GM23338 (cell line): ENCODE measurements at regions not wholly inside any gene's neighbourhood (a gene's known extent, or its start where the extent isn't known, plus 50 kb on each side); places are given as distances from the start of the nearest gene placed in this dataset.

ENCODE experiments used
- ATAC-seq: fragments of 200-7000 bp; cut with Tn5 transposase; 3 replicates; pipeline ENCODE4 v1.9.1; 2020
- DNase-seq: peaks from one replicate; pipeline ENCODE4 v3.0.0-alpha.2; 2015; ENCODE audit warnings: low spot score
- H2AFZ ChIP-seq: fragments of 200-600 bp; sonication (generic); 2 replicates; pipeline ENCODE4 v1.8.0; 2016; ENCODE audit warnings: antibody characterized with exemption, mild to moderate bottlenecking, moderate library complexity
- H3F3A ChIP-seq: fragments of 200-600 bp; sonication (generic); replicated peaks from 2 replicates; pipeline ENCODE4 v1.8.0; 2017; ENCODE audit warnings: antibody characterized with exemption, mixed run types, low read depth
- H3K27ac ChIP-seq: fragments of 200-600 bp; sonication (generic); 2 replicates; pipeline ENCODE4 v1.6.1; 2016; ENCODE audit warnings: low read depth
- H3K27me3 ChIP-seq: fragments of 200-600 bp; sonication (generic); 2 replicates; pipeline ENCODE4 v1.8.0; 2016; ENCODE audit warnings: mild to moderate bottlenecking, mixed run types, moderate library complexity; ENCODE audit not compliant: insufficient read depth
- H3K36me3 ChIP-seq: fragments of 200-600 bp; sonication (generic); 2 replicates; pipeline ENCODE4 v1.8.0; 2016; ENCODE audit warnings: mild to moderate bottlenecking; ENCODE audit not compliant: insufficient read depth
- H3K4me1 ChIP-seq: fragments of 200-600 bp; sonication (generic); 2 replicates; pipeline ENCODE4 v1.8.0; 2016; ENCODE audit warnings: mild to moderate bottlenecking, moderate library complexity; ENCODE audit not compliant: insufficient read depth
- H3K4me2 ChIP-seq: fragments of 200-600 bp; sonication (generic); 2 replicates; pipeline ENCODE4 v1.7.1; 2017; ENCODE audit warnings: mixed run types
- H3K4me3 ChIP-seq: fragments of 200-600 bp; sonication (generic); 2 replicates; pipeline ENCODE4 v1.6.1; 2016; ENCODE audit warnings: mixed run types
- H3K79me2 ChIP-seq: fragments of 200-600 bp; sonication (generic); replicated peaks from 2 replicates; pipeline ENCODE4 v1.8.0; 2017; ENCODE audit warnings: mild to moderate bottlenecking; ENCODE audit not compliant: insufficient read depth
- H3K9me2 ChIP-seq: fragments of 200-600 bp; sonication (generic); 2 replicates; pipeline ENCODE4 v1.8.0; 2017; ENCODE audit not compliant: insufficient read depth
- H4K20me1 ChIP-seq: fragments of 200-600 bp; sonication (generic); replicated peaks from 2 replicates; pipeline ENCODE4 v1.8.0; 2017; ENCODE audit warnings: mild to moderate bottlenecking; ENCODE audit not compliant: insufficient read depth
- H3K27ac Mint-ChIP-seq: 2 replicates; pipeline ENCODE4 v1.8.0; 2020; ENCODE audit warnings: inconsistent platforms, mild to moderate bottlenecking, moderate library complexity, mixed read lengths
- H3K27me3 Mint-ChIP-seq: 3 replicates; pipeline ENCODE4 v1.8.0; 2022; ENCODE audit warnings: low read depth, mild to moderate bottlenecking, moderate library complexity, mixed read lengths, inconsistent platforms; ENCODE audit not compliant: insufficient read depth, poor library complexity
- H3K36me3 Mint-ChIP-seq: 3 replicates; pipeline ENCODE4 v1.8.0; 2021; ENCODE audit warnings: low read depth, mild to moderate bottlenecking, inconsistent platforms, moderate library complexity, mixed read lengths
- H3K4me1 Mint-ChIP-seq: 3 replicates; pipeline ENCODE4 v1.8.0; 2020; ENCODE audit warnings: mild to moderate bottlenecking, inconsistent platforms, mixed read lengths
- H3K4me3 Mint-ChIP-seq: 3 replicates; pipeline ENCODE4 v1.8.0; 2021; ENCODE audit warnings: moderate library complexity, mild to moderate bottlenecking, inconsistent platforms, mixed read lengths
- H3K9me3 Mint-ChIP-seq: 3 replicates; pipeline ENCODE4 v1.8.0; 2020; ENCODE audit warnings: moderate library complexity, mild to moderate bottlenecking, inconsistent platforms, mixed read lengths
- CREB1 ChIP-seq: fragments of 250-450 bp; sonication (Bioruptor Pico); IDR thresholded peaks from 2 replicates; pipeline ENCODE4 v1.5.0; 2020; ENCODE audit warnings: low read depth, mild to moderate bottlenecking, moderate library complexity
- EZH2phosphoT487 ChIP-seq: fragments of 200-600 bp; sonication (generic); IDR thresholded peaks from one replicate; pipeline ENCODE4 v1.8.1; 2018; ENCODE audit warnings: antibody characterized with exemption; ENCODE audit not compliant: unreplicated experiment
- JUNB ChIP-seq: IDR thresholded peaks from one replicate; pipeline ENCODE4 v1.6.1; 2016; ENCODE audit warnings: antibody characterized with exemption; ENCODE audit not compliant: unreplicated experiment
- NANOG ChIP-seq: IDR thresholded peaks from 2 replicates; pipeline ENCODE4 v1.6.1; 2016; ENCODE audit warnings: antibody characterized with exemption, borderline replicate concordance
- POLR2AphosphoS5 ChIP-seq: IDR thresholded peaks from 2 replicates; pipeline ENCODE4 v1.6.1; 2016; ENCODE audit warnings: antibody characterized with exemption, low read depth
- STAT1 ChIP-seq: IDR thresholded peaks from one replicate; pipeline ENCODE4 v1.6.1; 2016; ENCODE audit warnings: antibody characterized with exemption; ENCODE audit not compliant: unreplicated experiment
- ZNF114 ChIP-seq: fragments of 250-450 bp; sonication (Bioruptor Pico); IDR thresholded peaks from 2 replicates; pipeline ENCODE4 v1.5.0; 2020; ENCODE audit warnings: mild to moderate bottlenecking, moderate library complexity
- TF ChIP-seq, protein P1 (sequence below): IDR thresholded peaks from 2 replicates; pipeline ENCODE4 v1.6.1; 2016; ENCODE audit warnings: antibody characterized with exemption
- TF ChIP-seq, protein P2 (sequence below), 2 experiments: fragments of 200-600 bp in 1 of 2; sonication (generic) in 1 of 2; conservative IDR thresholded peaks; 2 replicates each; pipeline versions ENCODE4 v1.5.1 to v1.6.1; 2016 to 2017; ENCODE audit warnings: antibody characterized with exemption in 2 of 2, low read depth in 2 of 2, mild to moderate bottlenecking in 2 of 2, moderate library complexity in 1 of 2

DNA sequence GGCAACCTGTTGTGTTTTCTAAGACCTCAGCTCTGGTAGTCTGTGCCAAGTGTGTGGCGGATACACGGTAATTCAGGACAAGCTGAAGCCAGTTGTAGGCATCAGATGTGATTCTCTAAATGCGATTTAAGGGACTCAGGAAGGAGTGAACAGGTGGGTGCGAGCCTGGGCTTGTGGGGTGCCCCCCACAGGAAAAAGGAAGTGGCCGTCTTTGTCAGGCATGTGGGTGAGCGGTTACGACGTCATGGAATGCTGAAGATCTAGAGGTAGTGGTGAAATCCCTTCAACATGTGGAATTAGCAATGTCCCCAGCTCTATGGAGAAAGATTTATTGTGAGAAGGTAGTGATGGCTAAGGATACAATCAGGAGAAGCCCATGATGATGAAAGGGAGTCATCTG lies 95.1 kb upstream of the EXOC2 start (continued):
- TF ChIP-seq NANOG (no peak), ZNF114 (CRISPR knock-in tag) (no peak), POLR2AphosphoS5 (no peak), EZH2phosphoT487 (no peak), STAT1 (no peak), CREB1 (CRISPR knock-in tag) (no peak), JUNB (no peak)
- TF ChIP-seq, protein P1, sequence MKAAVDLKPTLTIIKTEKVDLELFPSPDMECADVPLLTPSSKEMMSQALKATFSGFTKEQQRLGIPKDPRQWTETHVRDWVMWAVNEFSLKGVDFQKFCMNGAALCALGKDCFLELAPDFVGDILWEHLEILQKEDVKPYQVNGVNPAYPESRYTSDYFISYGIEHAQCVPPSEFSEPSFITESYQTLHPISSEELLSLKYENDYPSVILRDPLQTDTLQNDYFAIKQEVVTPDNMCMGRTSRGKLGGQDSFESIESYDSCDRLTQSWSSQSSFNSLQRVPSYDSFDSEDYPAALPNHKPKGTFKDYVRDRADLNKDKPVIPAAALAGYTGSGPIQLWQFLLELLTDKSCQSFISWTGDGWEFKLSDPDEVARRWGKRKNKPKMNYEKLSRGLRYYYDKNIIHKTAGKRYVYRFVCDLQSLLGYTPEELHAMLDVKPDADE, result no peak
- TF ChIP-seq, protein P2, sequence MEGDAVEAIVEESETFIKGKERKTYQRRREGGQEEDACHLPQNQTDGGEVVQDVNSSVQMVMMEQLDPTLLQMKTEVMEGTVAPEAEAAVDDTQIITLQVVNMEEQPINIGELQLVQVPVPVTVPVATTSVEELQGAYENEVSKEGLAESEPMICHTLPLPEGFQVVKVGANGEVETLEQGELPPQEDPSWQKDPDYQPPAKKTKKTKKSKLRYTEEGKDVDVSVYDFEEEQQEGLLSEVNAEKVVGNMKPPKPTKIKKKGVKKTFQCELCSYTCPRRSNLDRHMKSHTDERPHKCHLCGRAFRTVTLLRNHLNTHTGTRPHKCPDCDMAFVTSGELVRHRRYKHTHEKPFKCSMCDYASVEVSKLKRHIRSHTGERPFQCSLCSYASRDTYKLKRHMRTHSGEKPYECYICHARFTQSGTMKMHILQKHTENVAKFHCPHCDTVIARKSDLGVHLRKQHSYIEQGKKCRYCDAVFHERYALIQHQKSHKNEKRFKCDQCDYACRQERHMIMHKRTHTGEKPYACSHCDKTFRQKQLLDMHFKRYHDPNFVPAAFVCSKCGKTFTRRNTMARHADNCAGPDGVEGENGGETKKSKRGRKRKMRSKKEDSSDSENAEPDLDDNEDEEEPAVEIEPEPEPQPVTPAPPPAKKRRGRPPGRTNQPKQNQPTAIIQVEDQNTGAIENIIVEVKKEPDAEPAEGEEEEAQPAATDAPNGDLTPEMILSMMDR (conservative IDR thresholded peaks at IDR 0.05; ENCODE audit: low read depth in 2 of 2), result no peak

DNA sequence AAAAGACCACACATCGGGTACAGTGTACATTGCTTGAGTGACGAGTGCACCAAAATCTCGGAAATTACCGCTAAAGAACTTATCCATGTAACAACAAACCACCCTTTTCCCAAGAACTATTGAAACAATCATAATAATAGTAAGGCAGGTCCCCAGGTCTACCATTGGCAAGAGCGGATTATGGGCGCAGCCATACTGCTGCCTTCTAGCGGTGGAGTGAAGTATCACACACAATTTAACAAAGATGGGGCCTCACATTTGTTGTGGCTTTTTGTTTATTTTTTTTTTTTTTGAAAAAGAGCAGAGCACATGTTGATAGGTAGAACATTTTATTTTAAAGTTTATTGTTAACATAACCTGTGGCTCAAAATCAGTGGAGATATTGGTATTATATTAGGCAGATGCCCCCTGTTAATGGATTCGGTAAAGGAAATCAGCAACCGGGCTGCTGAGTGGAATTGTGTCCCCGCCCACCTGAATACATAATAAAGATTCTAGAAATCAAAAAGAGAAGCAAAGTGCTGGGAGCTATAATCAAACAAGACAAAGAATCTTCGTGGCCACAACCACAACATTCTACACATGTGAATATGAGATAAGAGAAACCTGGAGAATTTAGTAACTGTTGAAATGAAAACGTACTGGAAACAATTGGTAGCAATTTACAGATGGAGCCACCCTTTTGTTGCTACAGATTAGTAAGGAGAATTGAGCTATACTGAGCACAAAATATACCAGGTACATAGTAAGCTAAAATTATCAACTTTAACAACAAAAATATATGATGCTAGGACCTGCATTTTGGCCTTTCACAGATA lies 94.2 kb upstream of the EXOC2 start:
- H3K4me2 ChIP-seq, result no peak overlapping the region
- no peaks in the 10 kb centered on the region for H3K36me3 ChIP-seq
- H3K36me3 Mint-ChIP-seq, result peaks cover 2% of the 10 kb centered on the region; the same call in 1 of the 3 replicates
- no peaks in the 10 kb centered on the region for H3K27me3 Mint-ChIP-seq
- H3K4me3 Mint-ChIP-seq, result no peak overlapping the region
- H3K79me2 ChIP-seq, result no peaks in the 10 kb centered on the region
- H3K27me3 ChIP-seq, result no peaks in the 10 kb centered on the region
- H3K27ac Mint-ChIP-seq, result no peak overlapping the region
- no peaks in the 10 kb centered on the region; the same call in 1 of the 2 replicates for H3F3A ChIP-seq
- no peak overlapping the region for H3K27ac ChIP-seq
- no peaks in the 10 kb centered on the region for H4K20me1 ChIP-seq
- peaks cover 7% of the 10 kb centered on the region for H3K4me1 Mint-ChIP-seq
- no peaks in the 10 kb centered on the region; the same call in 2 of the 3 replicates for H3K9me3 Mint-ChIP-seq
- no peaks in the 10 kb centered on the region for H3K4me1 ChIP-seq
- no peaks in the 10 kb centered on the region for H3K9me2 ChIP-seq
- ATAC-seq (peak; percentile 69), DNase-seq (peak; percentile 63)
- H2AFZ ChIP-seq, result no peak overlapping the region
- TF ChIP-seq, protein P2 (conservative IDR thresholded peaks at IDR 0.05; ENCODE audit: low read depth in 2 of 2), result peak; percentile 80 to 90
- TF ChIP-seq STAT1, result no peak
- no peak overlapping the region for H3K4me3 ChIP-seq
